CD14-positive monocyte (primary cell): ENCODE measurements at regions not wholly inside any gene's neighbourhood (a gene's known extent, or its start where the extent isn't known, plus 50 kb on each side); places are given as distances from the start of the nearest gene placed in this dataset.

Experiments used
- DNase-seq, 3 donors: peaks; one replicate each; pipeline ENCODE4 v3.0.0-alpha.2; 2011 to 2022
- H2AFZ ChIP-seq: 2 replicates; pipeline ENCODE4 v1.6.0; 2012; ENCODE audit warnings: mild to moderate bottlenecking, low read depth, low read length, inconsistent platforms; ENCODE audit not compliant: insufficient read depth, poor library complexity, severe bottlenecking
- H3K27ac ChIP-seq, 2 donors: 1 replicate in 1 of 2; 2 replicates in 1 of 2; pipeline ENCODE4 v1.5.1; 2012 to 2013; ENCODE audit warnings: low read length in 2 of 2, control low read depth in 1 of 2, inconsistent platforms in 1 of 2, low read depth in 1 of 2, mild to moderate bottlenecking in 1 of 2
- H3K27me3 ChIP-seq, 2 donors: one replicate each; pipeline versions ENCODE4 v1.6.0 to v1.6.1; 2011 to 2013; ENCODE audit warnings: low read length in 2 of 2; ENCODE audit not compliant: control insufficient read depth in 2 of 2, insufficient read depth in 2 of 2
- H3K36me3 ChIP-seq, 2 donors: replicated peaks in 1 of 2; 1 replicate in 1 of 2; 2 replicates in 1 of 2; pipeline versions ENCODE4 v1.5.1 to v1.6.1; 2012 to 2013; ENCODE audit warnings: low read length in 2 of 2, control low read depth in 1 of 2, inconsistent platforms in 1 of 2, mild to moderate bottlenecking in 1 of 2; ENCODE audit not compliant: insufficient read depth in 2 of 2, control insufficient read depth in 1 of 2
- H3K4me1 ChIP-seq, 2 donors: 1 replicate in 1 of 2; 2 replicates in 1 of 2; pipeline versions ENCODE4 v1.5.1 to v1.6.1; 2012 to 2013; ENCODE audit warnings: low read length in 2 of 2, control low read depth in 1 of 2, inconsistent platforms in 1 of 2, mild to moderate bottlenecking in 1 of 2, moderate library complexity in 1 of 2; ENCODE audit not compliant: insufficient read depth in 2 of 2, control insufficient read depth in 1 of 2
- H3K4me2 ChIP-seq: replicated peaks from 2 replicates; pipeline ENCODE3; 2012; ENCODE audit warnings: low read length, moderate library complexity, mild to moderate bottlenecking; ENCODE audit not compliant: poor library complexity, severe bottlenecking; ENCODE audit errors: extremely low read depth
- H3K4me3 ChIP-seq, 3 experiments: fragments of 200-600 bp in 1 of 3; sonication (generic) in 1 of 3; replicated peaks in 1 of 3; 1 replicate in 2 of 3; 2 replicates in 1 of 3; pipeline ENCODE4 v1.5.1; 2011 to 2013; ENCODE audit warnings: low read length in 3 of 3, mild to moderate bottlenecking in 3 of 3, control low read depth in 2 of 3, low read depth in 2 of 3, inconsistent platforms in 1 of 3, moderate library complexity in 1 of 3
- H3K79me2 ChIP-seq: 2 replicates; pipeline ENCODE4 v1.6.0; 2012; ENCODE audit warnings: mild to moderate bottlenecking, control low read depth, inconsistent platforms, low read length, moderate library complexity; ENCODE audit not compliant: insufficient read depth
- H3K9ac ChIP-seq: 2 replicates; pipeline ENCODE4 v1.6.0; 2017; ENCODE audit warnings: low read length, mild to moderate bottlenecking; ENCODE audit not compliant: insufficient read depth, poor library complexity, severe bottlenecking
- H3K9me3 ChIP-seq, 2 donors: replicated peaks in 1 of 2; 1 replicate in 1 of 2; 2 replicates in 1 of 2; pipeline versions ENCODE4 v1.5.1 to v1.6.1; 2012 to 2013; ENCODE audit warnings: low read length in 2 of 2, control low read depth in 1 of 2; ENCODE audit not compliant: control insufficient read depth in 1 of 2, insufficient read depth in 1 of 2
- H4K20me1 ChIP-seq: 2 replicates; pipeline ENCODE4 v1.6.0; 2012; ENCODE audit warnings: mild to moderate bottlenecking, low read length, control low read depth, moderate library complexity; ENCODE audit not compliant: insufficient read depth
- H3K27ac Mint-ChIP-seq, 7 donors: one replicate each; pipeline ENCODE4 v1.8.0; 2020; ENCODE audit warnings: mild to moderate bottlenecking in 7 of 7, mixed read lengths in 7 of 7, moderate library complexity in 6 of 7, inconsistent platforms in 2 of 7
- H3K27me3 Mint-ChIP-seq, 3 donors: one replicate each; pipeline ENCODE4 v1.8.0; 2021 to 2022; ENCODE audit warnings: low read depth in 3 of 3, mild to moderate bottlenecking in 3 of 3, mixed read lengths in 3 of 3, moderate library complexity in 3 of 3, inconsistent platforms in 1 of 3
- H3K36me3 Mint-ChIP-seq, 2 donors: one replicate each; pipeline ENCODE4 v1.8.0; 2020; ENCODE audit warnings: mixed read lengths in 2 of 2, inconsistent platforms in 1 of 2, mild to moderate bottlenecking in 1 of 2
- H3K4me1 Mint-ChIP-seq: one replicate; pipeline ENCODE4 v1.8.0; 2020; ENCODE audit warnings: mild to moderate bottlenecking, mixed read lengths
- H3K4me3 Mint-ChIP-seq, 2 donors: one replicate each; pipeline ENCODE4 v1.8.0; 2020; ENCODE audit warnings: mild to moderate bottlenecking in 2 of 2, mixed read lengths in 2 of 2, moderate library complexity in 1 of 2
- H3K9me3 Mint-ChIP-seq, 7 donors: one replicate each; pipeline ENCODE4 v1.8.0; 2020 to 2022; ENCODE audit warnings: mixed read lengths in 7 of 7, mild to moderate bottlenecking in 6 of 7, moderate library complexity in 6 of 7, inconsistent platforms in 2 of 7
- CTCF ChIP-seq: fragments of 200-600 bp; IDR thresholded peaks from one replicate; pipeline ENCODE4 v1.8.0; 2022; ENCODE audit warnings: antibody characterized with exemption, mild to moderate bottlenecking
- WGBS: methylation state at CpG from one replicate; pipeline ENCODE4 v1.1.5; 2013; ENCODE audit warnings: missing lambda C conversion rate; ENCODE audit not compliant: insufficient coverage; 5-methylcytosine and 5-hydroxymethylcytosine counted together
- intact Hi-C, 2 donors: fragments of 100-400 bp; cut with micrococcal nuclease; formaldehyde crosslinking; loops; one replicate each; pipeline versions ENCODE4 v1.15.0 to v1.15.1; 2023

DNA sequence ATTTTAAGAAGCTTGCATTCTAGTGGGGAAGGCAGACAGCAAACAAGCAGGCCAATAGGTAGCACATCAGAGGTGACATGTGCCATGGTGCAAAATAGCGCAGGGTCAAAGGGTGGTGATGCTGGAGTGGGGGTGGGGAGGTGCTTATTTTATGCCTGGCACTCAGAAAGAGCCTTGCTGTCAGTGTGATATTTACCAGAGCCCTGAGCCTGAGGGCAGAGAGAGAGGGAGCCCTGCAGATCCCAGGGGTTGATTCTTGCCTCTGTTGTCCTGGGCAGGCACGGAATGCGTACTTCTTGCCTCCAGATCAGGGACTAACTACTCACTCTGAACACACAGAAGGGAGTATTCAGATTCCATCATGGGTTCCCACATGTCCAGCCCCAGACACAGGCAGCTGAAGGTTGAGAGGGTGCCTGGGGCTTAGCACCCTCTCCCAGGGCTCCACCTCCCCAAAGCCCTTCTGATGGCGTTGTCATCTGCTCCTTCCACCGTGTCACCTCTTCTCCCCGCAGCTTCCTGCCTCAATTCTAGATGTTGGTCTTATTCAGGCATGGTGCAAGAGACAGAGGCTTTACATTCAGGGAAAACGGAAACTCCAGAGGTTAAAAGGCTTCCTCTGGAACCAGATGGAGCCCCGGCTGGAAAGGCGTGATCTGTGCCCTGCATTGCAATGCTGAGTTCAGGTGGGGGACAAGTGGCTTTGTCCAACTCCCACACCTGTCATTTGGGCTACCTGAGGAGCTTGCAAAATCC is 252.3 kb downstream of the HAUS1 start:
- TF ChIP-seq CTCF, result no peak
- H3K9ac ChIP-seq, result no peak overlapping the region
- Mint-ChIP-seq H3K4me3 (no peak overlapping the region), H3K27me3 (peaks cover 0 to 7% (median 5%) of the 10 kb centered on the region in 3 donors), H3K9me3 (peaks cover 4 to 14% (median 11%) of the 10 kb centered on the region in 7 donors), H3K4me1 (no peaks in the 10 kb centered on the region), H3K27ac (no peak overlapping the region), H3K36me3 (no peaks in the 10 kb centered on the region)
- H3K79me2 ChIP-seq, result no peaks in the 10 kb centered on the region
- H3K4me1 ChIP-seq, result no peaks in the 10 kb centered on the region
- no peak for DNase-seq
- no peaks in the 10 kb centered on the region for H3K36me3 ChIP-seq
- WGBS, result 100% methylated on average over 1 of the region's 9 CpGs
- H2AFZ ChIP-seq, result no peak overlapping the region
- no peaks in the 10 kb centered on the region for H4K20me1 ChIP-seq
- intact Hi-C loops, result no loop called here
- no peak overlapping the region for H3K27ac ChIP-seq
- H3K9me3 ChIP-seq, result peaks cover 5 to 13% of the 10 kb centered on the region in 2 donors
- no peak overlapping the region for H3K4me2 ChIP-seq
- H3K27me3 ChIP-seq, result no peaks in the 10 kb centered on the region
- H3K4me3 ChIP-seq, result no peak overlapping the region

- no peaks in the 10 kb centered on the region for H3K27me3 ChIP-seq
- H3K9ac ChIP-seq, result no peak overlapping the region
- H3K36me3 Mint-ChIP-seq, result no peaks in the 10 kb centered on the region
- H3K9me3 ChIP-seq, result peaks cover 5 to 13% of the 10 kb centered on the region in 2 donors
- peaks cover 4 to 14% (median 11%) of the 10 kb centered on the region in 7 donors for H3K9me3 Mint-ChIP-seq
- no peaks in the 10 kb centered on the region for H4K20me1 ChIP-seq
- no peak overlapping the region for H2AFZ ChIP-seq
- no peaks in the 10 kb centered on the region for H3K4me1 ChIP-seq
- no peaks in the 10 kb centered on the region for H3K79me2 ChIP-seq
- no peak overlapping the region for H3K27ac Mint-ChIP-seq
- H3K27ac ChIP-seq, result no peak overlapping the region
- H3K4me2 ChIP-seq, result no peak overlapping the region
- H3K27me3 Mint-ChIP-seq, result peaks cover 0 to 3% (median 1%) of the 10 kb centered on the region in 3 donors
- H3K4me3 ChIP-seq, result no peak overlapping the region
- no peak overlapping the region for H3K4me3 Mint-ChIP-seq
- intact Hi-C loops, result no loop called here
- no peak for DNase-seq
- 92% methylated on average over 2 of the region's 4 CpGs for WGBS
- H3K36me3 ChIP-seq, result no peaks in the 10 kb centered on the region
- TF ChIP-seq CTCF, result no peak
- H3K4me1 Mint-ChIP-seq, result peaks cover 2% of the 10 kb centered on the region
Measured at GRCh38 chr18:46360102-46360699, 256.0 kb downstream of the HAUS1 start.
